ENCODE measurements at regions not wholly inside any gene's neighbourhood (a gene's known extent, or its start where the extent isn't known, plus 50 kb on each side); places are given as distances from the start of the nearest gene placed in this dataset.
"Not testable (repeated sequence)": the region's sequence is repeated elsewhere in the genome, so short reads cannot be mapped to it uniquely, and the experiment has no call there.

- DNase-seq, result no peak
Measured at GRCh38 chrX:148268673-148269072, 231.7 kb upstream of the AFF2 start.

- no peak for DNase-seq
Measured at GRCh38 chrX:148269513-148269912, 230.9 kb upstream of the AFF2 start.

- no peak for DNase-seq
Measured at GRCh38 chrX:148270499-148270898, 229.9 kb upstream of the AFF2 start.

- DNase-seq, result no peak
Measured at GRCh38 chrX:148271263-148271662, 229.2 kb upstream of the AFF2 start.

- DNase-seq, result no peak
Measured at GRCh38 chrX:148281920-148282319, 218.5 kb upstream of the AFF2 start.

GRCh38 chrX:148282504-148282903, 217.9 kb upstream of the AFF2 start:
- no peak for DNase-seq

GRCh38 chrX:148284056-148284455, 216.4 kb upstream of the AFF2 start:
- DNase-seq, result no peak

- DNase-seq, result no peak
Measured at GRCh38 chrX:148284821-148285220, 215.6 kb upstream of the AFF2 start.

GRCh38 chrX:148288451-148288850, 212.0 kb upstream of the AFF2 start:
- no peak for DNase-seq

GRCh38 chrX:148290041-148290440, 210.4 kb upstream of the AFF2 start:
- no peak for DNase-seq

GRCh38 chrX:148290931-148291330, 209.5 kb upstream of the AFF2 start:
- no peak for DNase-seq

- DNase-seq, result no peak
Measured at GRCh38 chrX:148298737-148299136, 201.7 kb upstream of the AFF2 start.

- not testable (repeated sequence) for DNase-seq
Measured at GRCh38 chrX:148305214-148305613, 195.2 kb upstream of the AFF2 start.

- no peak for DNase-seq
Measured at GRCh38 chrX:148309413-148309812, 191.0 kb upstream of the AFF2 start.

- DNase-seq, result no peak
Measured at GRCh38 chrX:148310426-148311165, 189.8 kb upstream of the AFF2 start.

GRCh38 chrX:148311544-148311943, 188.9 kb upstream of the AFF2 start:
- no peak for DNase-seq

- no peak for DNase-seq
Measured at GRCh38 chrX:148314876-148315275, 185.5 kb upstream of the AFF2 start.

- DNase-seq, result no peak
Measured at GRCh38 chrX:148316446-148316845, 184.0 kb upstream of the AFF2 start.

GRCh38 chrX:148322906-148323305, 177.5 kb upstream of the AFF2 start:
- DNase-seq, result no peak

- no peak for DNase-seq
Measured at GRCh38 chrX:148333989-148334388, 166.4 kb upstream of the AFF2 start.

- DNase-seq, result no peak
Measured at GRCh38 chrX:148337873-148338272, 162.5 kb upstream of the AFF2 start.

GRCh38 chrX:148354916-148355315, 145.5 kb upstream of the AFF2 start:
- DNase-seq, result no peak

GRCh38 chrX:148361641-148362040, 138.8 kb upstream of the AFF2 start:
- DNase-seq, result no peak

GRCh38 chrX:148363471-148364235, 136.8 kb upstream of the AFF2 start:
- no peak for DNase-seq

GRCh38 chrX:148365233-148365632, 135.2 kb upstream of the AFF2 start:
- no peak for DNase-seq

Measured in NCI-H69 (cell line).